ENCODE measurements at regions not wholly inside any gene's neighbourhood (a gene's known extent, or its start where the extent isn't known, plus 50 kb on each side); places are given as distances from the start of the nearest gene placed in this dataset.

- H4K20me1 ChIP-seq (ENCODE audit: control insufficient read depth, insufficient read depth, insufficient read length), result no peaks in the 10 kb centered on the region
- H2BK120ac ChIP-seq (ENCODE audit: low read depth, low read length, poor library complexity, severe bottlenecking), result no peak overlapping the region
- TF ChIP-seq CTCF (conservative IDR thresholded peaks at IDR 0.05), result no peak
- no peak for DNase-seq
- no peak overlapping the region for H2BK5ac ChIP-seq (ENCODE audit: insufficient read length, low read length)
- no peak overlapping the region for H3T11ph ChIP-seq (ENCODE audit: low read length)
- no peaks in the 10 kb centered on the region for H3K27me3 ChIP-seq (ENCODE audit: insufficient read depth, low read length)
- no peaks in the 10 kb centered on the region for H3K23me2 ChIP-seq (ENCODE audit: insufficient read length, low read depth, low read length, poor library complexity, severe bottlenecking)
- H3K4ac ChIP-seq (ENCODE audit: low read depth, low read length), result no peak overlapping the region
- H2BK12ac ChIP-seq (ENCODE audit: insufficient read length, low read depth, low read length), result no peak overlapping the region
- no peaks in the 10 kb centered on the region for H3K9me3 ChIP-seq (ENCODE audit: control insufficient read depth, low read depth, low read length)
- Mint-ChIP-seq H3K27ac (no peak overlapping the region), H3K27me3 (ENCODE audit: low read depth) (peaks cover 3% of the 10 kb centered on the region), H3K4me3 (no peak overlapping the region), H3K4me1 (peaks cover 10 to 11% of the 10 kb centered on the region in 2 experiments), H3K9me3 (no peaks in the 10 kb centered on the region), H3K36me3 (ENCODE audit: insufficient read depth in 1 of 3, low read depth in 3 of 3) (no peaks in the 10 kb centered on the region)
- H2AK5ac ChIP-seq (ENCODE audit: insufficient read length, low read length), result no peak overlapping the region
- H2BK20ac ChIP-seq (ENCODE audit: low read depth, low read length, poor library complexity, severe bottlenecking), result no peak overlapping the region
- H3K79me1 ChIP-seq (ENCODE audit: insufficient read depth, low read depth, low read length, poor library complexity, severe bottlenecking), result no peaks in the 10 kb centered on the region
- H3K56ac ChIP-seq (ENCODE audit: insufficient read length, low read depth, low read length), result no peak overlapping the region
- H3K27ac ChIP-seq (ENCODE audit: insufficient read length, low read depth, low read length), result no peak overlapping the region
- H4K8ac ChIP-seq (replicated peaks; ENCODE audit: insufficient read length, low read depth, low read length), result no peak overlapping the region
- H3K18ac ChIP-seq (ENCODE audit: insufficient read length, low read depth, low read length), result no peak overlapping the region
- H4K5ac ChIP-seq (ENCODE audit: insufficient read length, low read depth, low read length), result no peak overlapping the region
- no peak overlapping the region for H2AFZ ChIP-seq (ENCODE audit: low read length)
- H3K23ac ChIP-seq (ENCODE audit: insufficient read length, low read depth, low read length), result no peak overlapping the region
- H2BK15ac ChIP-seq (ENCODE audit: low read depth, low read length), result no peak overlapping the region
- no peaks in the 10 kb centered on the region for H3K79me2 ChIP-seq (ENCODE audit: insufficient read depth, low read length)
- no peaks in the 10 kb centered on the region; the same call in 1 of the 2 replicates for H3K4me1 ChIP-seq (ENCODE audit: insufficient read depth, low read length)
- no peak overlapping the region for H3K4me2 ChIP-seq (ENCODE audit: insufficient read depth, insufficient read length, low read length)
- WGBS (ENCODE audit: extremely low coverage, insufficient read length, low lambda C conversion rate), result no CpG with 5 or more reads among the region's 2 CpGs
- H4K91ac ChIP-seq (ENCODE audit: insufficient read length, low read depth, low read length), result no peak overlapping the region
- no peak overlapping the region for H3K9ac ChIP-seq (ENCODE audit: extremely low read depth, insufficient read length, low read length)
- no peak overlapping the region for H3K14ac ChIP-seq (ENCODE audit: insufficient read depth, low read length)
Observed at GRCh38 chr6:95285881-95286280, 291.5 kb upstream of the MANEA start.

All from H9 (cell line).